HCT116 (cell line): ENCODE measurements at regions not wholly inside any gene's neighbourhood (a gene's known extent, or its start where the extent isn't known, plus 50 kb on each side); places are given as distances from the start of the nearest gene placed in this dataset.
A peak's percentile ranks its signal among the peaks of the same experiment; 100 is the strongest.

ENCODE experiments used
- ATAC-seq: fragments of 200-7000 bp; cut with Tn5 transposase; 2 replicates; pipeline ENCODE4 v1.9.1; 2020; ENCODE audit warnings: mild to moderate bottlenecking, moderate library complexity
- BruUV-seq: library from RNA; stranded (reverse); fragments of 400-500 nt; replicated peaks from 2 replicates; lab custom pipeline; 2021; lab: Mats Ljungman, UMichigan
- CTCF ChIA-PET: fragments of 300-600 bp; sonication (Branson Sonifier 250); formaldehyde crosslinking; loops from one replicate; lab custom pipeline; 2021; ENCODE audit warnings: antibody characterized with exemption; lab: Charles Lee
- POLR2A ChIA-PET: fragments of 300-600, 350-600 bp; sonication (Branson Sonifier 250); formaldehyde crosslinking; loops from one replicate; lab custom pipeline; 2021; ENCODE audit warnings: antibody characterized with exemption; lab: Charles Lee
- RAD21 ChIA-PET, 2 experiments: fragments of 300-600 bp; sonication (Branson Sonifier 250); formaldehyde crosslinking; loops; one replicate each; lab custom pipeline; 2023; ENCODE audit warnings: low total read pairs in 2 of 2; ENCODE audit not compliant: uncharacterized antibody in 2 of 2, unreplicated experiment in 2 of 2, low non-redundant PET in 1 of 2; lab: Charles Lee
- DNase-seq: peaks from one replicate; pipeline ENCODE4 v3.0.0-alpha.2; 2010; ENCODE audit warnings: low read depth, low spot score
- H2AFZ ChIP-seq: fragments of 200-600 bp; shearing (Covaris generic), sonication (generic); 2 replicates; pipeline ENCODE4 v1.6.1; 2017; ENCODE audit warnings: low read depth, mixed run types, mixed read lengths, antibody characterized with exemption, low read length; ENCODE audit not compliant: poor library complexity, severe bottlenecking
- H3K27ac ChIP-seq: 2 replicates; pipeline ENCODE4 v1.5.1; 2012; ENCODE audit warnings: low read depth, low read length
- H3K27me3 ChIP-seq: fragments of 200-600 bp; sonication (generic); 2 replicates; pipeline ENCODE4 v1.6.1; 2016; ENCODE audit warnings: mixed run types, low read length, mixed read lengths; ENCODE audit not compliant: insufficient read depth
- H3K36me3 ChIP-seq, 2 experiments: fragments of 200-500 bp in 1 of 2; fragments of 200-600 bp in 1 of 2; sonication (Bioruptor generic) in 1 of 2; sonication (generic) in 1 of 2; 2 replicates each; pipeline versions ENCODE4 v1.5.1 to v1.6.1; 2014 to 2016; ENCODE audit warnings: low read length in 2 of 2, inconsistent platforms in 1 of 2, mixed read lengths in 1 of 2, mixed run types in 1 of 2; ENCODE audit not compliant: insufficient read depth in 2 of 2, control insufficient read depth in 1 of 2
- H3K4me1 ChIP-seq, 2 experiments: fragments of 200-600 bp in 1 of 2; sonication (generic) in 1 of 2; 2 replicates each; pipeline versions ENCODE4 v1.5.1 to v1.6.1; 2012 to 2017; ENCODE audit warnings: low read length in 2 of 2, inconsistent platforms in 1 of 2, mild to moderate bottlenecking in 1 of 2, mixed read lengths in 1 of 2, mixed run types in 1 of 2, moderate library complexity in 1 of 2; ENCODE audit not compliant: insufficient read depth in 2 of 2, control insufficient read depth in 1 of 2
- H3K4me2 ChIP-seq: fragments of 200-600 bp; sonication (generic); 2 replicates; pipeline ENCODE4 v1.6.1; 2017; ENCODE audit warnings: mixed run types, low read length, mixed read lengths
- H3K4me3 ChIP-seq, 2 experiments: fragments of 200-600 bp in 1 of 2; sonication (generic) in 1 of 2; replicated peaks in 1 of 2; 2 replicates each; pipeline ENCODE4 v1.5.1; 2011 to 2016; ENCODE audit warnings: low read length in 2 of 2, control low read depth in 1 of 2, low read depth in 1 of 2, mild to moderate bottlenecking in 1 of 2, mixed read lengths in 1 of 2, mixed run types in 1 of 2
- H3K79me2 ChIP-seq: fragments of 200-600 bp; sonication (generic); 2 replicates; pipeline ENCODE4 v1.6.1; 2017; ENCODE audit warnings: mild to moderate bottlenecking, mixed run types, low read length, moderate library complexity, mixed read lengths; ENCODE audit not compliant: insufficient read depth
- H3K9ac ChIP-seq: fragments of 200-600 bp; sonication (generic); 2 replicates; pipeline ENCODE4 v1.6.1; 2016; ENCODE audit warnings: low read length, mixed read lengths
- H3K9me2 ChIP-seq: fragments of 200-600 bp; sonication (generic), shearing (Covaris generic); 2 replicates; pipeline ENCODE4 v1.6.1; 2017; ENCODE audit warnings: mixed run types, mild to moderate bottlenecking, moderate library complexity; ENCODE audit not compliant: insufficient read depth
- H3K9me3 ChIP-seq, 2 experiments: fragments of 200-500 bp in 1 of 2; fragments of 200-600 bp in 1 of 2; sonication (Bioruptor generic) in 1 of 2; sonication (generic) in 1 of 2; 2 replicates each; pipeline ENCODE4 v1.6.1; 2014 to 2017; ENCODE audit warnings: low read length in 2 of 2, mixed read lengths in 2 of 2, inconsistent platforms in 1 of 2, low read depth in 1 of 2, mild to moderate bottlenecking in 1 of 2, mixed run types in 1 of 2, moderate library complexity in 1 of 2; ENCODE audit not compliant: control insufficient read depth in 1 of 2, insufficient read depth in 1 of 2
- H4K20me1 ChIP-seq: fragments of 200-600 bp; sonication (generic), shearing (Covaris generic); 2 replicates; pipeline ENCODE4 v1.6.1; 2017; ENCODE audit warnings: mixed run types, mild to moderate bottlenecking, moderate library complexity; ENCODE audit not compliant: insufficient read depth
- CBX3 ChIP-seq: IDR thresholded peaks from 2 replicates; pipeline ENCODE4 v1.6.1; 2012; ENCODE audit warnings: low read depth
- CTCF ChIP-seq, 3 experiments: fragments of 200-600 bp in 1 of 3; sonication (generic) in 1 of 3; IDR thresholded peaks in 2 of 3; conservative IDR thresholded peaks in 1 of 3; 2 replicates each; pipeline ENCODE4 v1.5.1; 2012 to 2017; ENCODE audit warnings: low read depth in 2 of 3, low read length in 2 of 3, antibody characterized with exemption in 1 of 3, borderline replicate concordance in 1 of 3, control low read depth in 1 of 3, mild to moderate bottlenecking in 1 of 3, mixed read lengths in 1 of 3, mixed run types in 1 of 3, moderate library complexity in 1 of 3; ENCODE audit not compliant: insufficient read depth in 1 of 3
- EZH2 ChIP-seq: fragments of 200-600 bp; sonication (generic); IDR thresholded peaks from 2 replicates; pipeline ENCODE4 v1.6.1; 2017; ENCODE audit warnings: antibody characterized with exemption, mixed run types
- EZH2phosphoT487 ChIP-seq: fragments of 200-600 bp; IDR thresholded peaks from 2 replicates; pipeline ENCODE4 v1.6.1; 2018; ENCODE audit warnings: antibody characterized with exemption, borderline replicate concordance
- FOSL1 ChIP-seq: IDR thresholded peaks from 2 replicates; pipeline ENCODE4 v1.6.1; 2012; ENCODE audit warnings: low read depth
- SIN3A ChIP-seq: IDR thresholded peaks from 2 replicates; pipeline ENCODE4 v1.6.1; 2012; ENCODE audit warnings: low read depth
- SRF ChIP-seq: IDR thresholded peaks from 2 replicates; pipeline ENCODE4 v1.6.1; 2012; ENCODE audit warnings: low read depth
- ZFX ChIP-seq: fragments of 450-650 bp; IDR thresholded peaks from 2 replicates; pipeline ENCODE4 v1.6.1; 2017
- intact Hi-C: fragments of 100-400 bp; cut with micrococcal nuclease; formaldehyde crosslinking; loops from 2 replicates; pipeline ENCODE4 v1.10.0; 2022
- TF ChIP-seq, protein P1 (sequence below): IDR thresholded peaks from 2 replicates; pipeline ENCODE4 v1.6.1; 2011; ENCODE audit warnings: mild to moderate bottlenecking, low read length, moderate library complexity; ENCODE audit not compliant: insufficient replicate concordance; ENCODE audit errors: extremely low read depth
- TF ChIP-seq, protein P2 (sequence below): IDR thresholded peaks from 2 replicates; pipeline ENCODE4 v1.6.1; 2012

- no peak for TF ChIP-seq CTCF (IDR thresholded peaks at IDR 0.05 in 2 of 3, conservative IDR thresholded peaks at IDR 0.05 in 1 of 3; ENCODE audit: borderline replicate concordance in 1 of 3, insufficient read depth in 1 of 3, low read depth in 2 of 3, low read length in 2 of 3)
- 0 out of 2 replicates have a peak, but pooled peaks have one; percentile 21 for TF ChIP-seq SIN3A
- TF ChIP-seq FOSL1: peak; percentile 92
- TF ChIP-seq, protein P1, sequence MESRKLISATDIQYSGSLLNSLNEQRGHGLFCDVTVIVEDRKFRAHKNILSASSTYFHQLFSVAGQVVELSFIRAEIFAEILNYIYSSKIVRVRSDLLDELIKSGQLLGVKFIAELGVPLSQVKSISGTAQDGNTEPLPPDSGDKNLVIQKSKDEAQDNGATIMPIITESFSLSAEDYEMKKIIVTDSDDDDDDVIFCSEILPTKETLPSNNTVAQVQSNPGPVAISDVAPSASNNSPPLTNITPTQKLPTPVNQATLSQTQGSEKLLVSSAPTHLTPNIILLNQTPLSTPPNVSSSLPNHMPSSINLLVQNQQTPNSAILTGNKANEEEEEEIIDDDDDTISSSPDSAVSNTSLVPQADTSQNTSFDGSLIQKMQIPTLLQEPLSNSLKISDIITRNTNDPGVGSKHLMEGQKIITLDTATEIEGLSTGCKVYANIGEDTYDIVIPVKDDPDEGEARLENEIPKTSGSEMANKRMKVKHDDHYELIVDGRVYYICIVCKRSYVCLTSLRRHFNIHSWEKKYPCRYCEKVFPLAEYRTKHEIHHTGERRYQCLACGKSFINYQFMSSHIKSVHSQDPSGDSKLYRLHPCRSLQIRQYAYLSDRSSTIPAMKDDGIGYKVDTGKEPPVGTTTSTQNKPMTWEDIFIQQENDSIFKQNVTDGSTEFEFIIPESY: no peak
- no peak for TF ChIP-seq ZFX
- no peak for TF ChIP-seq EZH2phosphoT487
- no peak for TF ChIP-seq CBX3
- TF ChIP-seq, protein P2, sequence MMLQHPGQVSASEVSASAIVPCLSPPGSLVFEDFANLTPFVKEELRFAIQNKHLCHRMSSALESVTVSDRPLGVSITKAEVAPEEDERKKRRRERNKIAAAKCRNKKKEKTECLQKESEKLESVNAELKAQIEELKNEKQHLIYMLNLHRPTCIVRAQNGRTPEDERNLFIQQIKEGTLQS: peak; percentile 69
- no peak for TF ChIP-seq EZH2
These were observed 371.4 kb downstream of the PSAT1 start (continued) for GRCh38 chr9:78668148-78668832.

DNA sequence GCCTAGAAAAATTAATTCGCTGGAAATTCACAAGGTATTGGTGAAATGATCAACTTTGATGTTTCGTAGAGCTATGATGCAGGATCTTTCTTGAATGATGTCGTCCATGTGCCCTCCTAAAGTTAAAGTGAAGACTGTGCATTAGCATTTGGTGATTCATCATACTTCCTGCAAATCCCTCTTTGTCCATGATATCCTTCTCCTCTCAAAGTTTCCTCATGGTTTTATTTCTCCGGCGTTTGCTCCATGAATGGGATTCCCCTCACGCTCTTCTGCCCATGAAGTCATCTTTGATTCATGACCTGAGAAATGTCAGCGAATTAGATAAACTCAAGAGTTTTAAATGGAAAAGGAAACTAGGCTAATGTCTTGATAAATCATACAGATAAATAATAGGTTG, 372.7 kb downstream of the PSAT1 start:
- TF ChIP-seq SIN3A (no peak), SRF (no peak), CBX3 (no peak)
- DNase-seq: no peak
- BruUV-seq: no TSS peak
- ChIA-PET POLR2A (no interaction called here), CTCF (no interaction called here), RAD21 (no interaction called here)
- no peaks in the 10 kb centered on the region for H3K27me3 ChIP-seq
- no peaks in the 10 kb centered on the region for H3K79me2 ChIP-seq
- no peak for ATAC-seq
- intact Hi-C loops: no loop called here
- H3K36me3 ChIP-seq: no peaks in the 10 kb centered on the region
- no peak overlapping the region for H3K9ac ChIP-seq
- no peak overlapping the region for H2AFZ ChIP-seq
- no peaks in the 10 kb centered on the region for H4K20me1 ChIP-seq
- no peaks in the 10 kb centered on the region for H3K9me2 ChIP-seq
- H3K27ac ChIP-seq: no peak overlapping the region
- H3K4me1 ChIP-seq: peaks cover 3 to 24% of the 10 kb centered on the region in 2 experiments; a peak in 3 of 4 replicates
- H3K4me2 ChIP-seq: no peak overlapping the region
- H3K4me3 ChIP-seq: no peak overlapping the region
- H3K9me3 ChIP-seq: no peaks in the 10 kb centered on the region
